LNCaP clone FGC (cell line): ENCODE measurements at regions not wholly inside any gene's neighbourhood (a gene's known extent, or its start where the extent isn't known, plus 50 kb on each side); places are given as distances from the start of the nearest gene placed in this dataset.

ENCODE experiments used
- DNase-seq: peaks from one replicate; pipeline ENCODE4 v3.0.0-alpha.2; 2011; ENCODE audit warnings: low read depth
- H3K4me3 ChIP-seq: 2 replicates; pipeline ENCODE4 v1.5.1; 2011; ENCODE audit warnings: mild to moderate bottlenecking, low read depth, low read length, control low read depth
- CTCF ChIP-seq: IDR thresholded peaks from 2 replicates; pipeline ENCODE4 v1.5.1; 2012; ENCODE audit warnings: mild to moderate bottlenecking; ENCODE audit not compliant: control insufficient read depth, insufficient read depth; ENCODE audit errors: extremely low read depth

GRCh38 chr12:89016970-89017778 is 335.1 kb downstream of the DUSP6 start:
- H3K4me3 ChIP-seq: peak overlapping the region; percentile 38
- TF ChIP-seq CTCF: peak; percentile 76
- peak; percentile 48 for DNase-seq

DNA sequence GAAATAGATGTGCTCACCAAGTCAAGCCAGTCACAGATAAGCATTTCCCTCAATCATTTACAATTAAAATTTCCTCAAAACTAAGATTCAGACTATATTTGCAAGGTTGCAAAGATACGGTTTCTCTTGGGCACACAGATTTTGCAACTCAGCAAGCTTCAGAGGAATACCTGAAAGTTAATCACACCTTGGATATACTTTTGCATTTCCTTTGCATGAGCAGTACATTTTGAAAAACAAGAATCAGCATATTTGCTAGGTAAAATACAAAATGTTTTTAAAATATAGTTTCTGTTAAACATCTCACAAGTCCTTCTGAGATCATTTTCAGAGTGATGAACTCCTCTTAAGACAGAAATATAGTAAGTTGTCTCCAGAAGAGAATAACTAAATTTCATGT is 336.9 kb downstream of the DUSP6 start:
- DNase-seq: no peak
- no peak overlapping the region for H3K4me3 ChIP-seq
- no peak for TF ChIP-seq CTCF

DNA sequence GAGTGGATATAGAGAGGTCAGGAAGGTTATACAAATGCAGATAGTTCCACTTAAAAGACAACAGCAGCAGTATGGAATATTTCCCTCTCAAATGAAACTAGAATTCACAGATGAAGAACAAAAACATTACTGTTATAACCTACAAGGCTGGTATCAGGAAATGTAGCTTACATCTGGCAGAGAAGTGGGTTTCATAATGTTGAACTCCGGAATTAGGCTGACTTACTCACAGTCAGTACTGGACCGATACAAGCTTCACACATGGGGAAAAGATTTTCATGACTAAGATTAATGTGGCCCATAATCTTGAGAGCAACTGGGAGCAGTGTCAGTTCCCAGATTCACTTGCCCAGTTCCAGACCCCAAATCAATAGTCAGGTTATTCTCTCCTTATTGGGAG is 353.9 kb downstream of the DUSP6 start:
- H3K4me3 ChIP-seq: no peak overlapping the region
- TF ChIP-seq CTCF: no peak
- no peak for DNase-seq

DNA sequence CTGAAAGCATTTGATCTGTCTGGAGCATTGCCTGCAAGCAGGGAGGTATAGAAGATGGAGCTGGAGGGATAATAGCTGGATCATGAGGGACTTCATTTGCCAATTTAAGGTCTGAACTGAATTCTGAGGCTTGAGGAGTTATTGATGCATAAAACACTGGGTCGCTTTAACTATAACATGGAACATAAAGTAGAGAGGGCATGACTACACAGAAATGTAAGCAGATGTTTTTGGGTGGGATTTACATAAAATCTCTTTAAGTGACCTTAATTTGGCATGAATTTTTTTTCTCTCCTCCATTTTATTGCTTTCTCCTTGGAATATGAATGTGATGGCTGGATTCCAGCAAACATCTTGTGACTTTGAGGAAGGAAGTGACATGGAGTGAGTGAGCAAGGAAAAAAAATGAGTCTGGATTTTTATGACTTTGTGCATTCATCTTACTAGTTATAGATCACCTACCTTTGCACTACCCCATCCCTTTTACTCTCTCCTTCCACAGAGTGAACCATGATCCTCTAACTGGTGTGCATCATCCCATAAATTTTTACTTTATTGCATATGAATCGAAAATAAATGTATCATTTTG is 356.0 kb downstream of the DUSP6 start:
- DNase-seq: no peak
- no peak for TF ChIP-seq CTCF
- no peak overlapping the region for H3K4me3 ChIP-seq

DNA sequence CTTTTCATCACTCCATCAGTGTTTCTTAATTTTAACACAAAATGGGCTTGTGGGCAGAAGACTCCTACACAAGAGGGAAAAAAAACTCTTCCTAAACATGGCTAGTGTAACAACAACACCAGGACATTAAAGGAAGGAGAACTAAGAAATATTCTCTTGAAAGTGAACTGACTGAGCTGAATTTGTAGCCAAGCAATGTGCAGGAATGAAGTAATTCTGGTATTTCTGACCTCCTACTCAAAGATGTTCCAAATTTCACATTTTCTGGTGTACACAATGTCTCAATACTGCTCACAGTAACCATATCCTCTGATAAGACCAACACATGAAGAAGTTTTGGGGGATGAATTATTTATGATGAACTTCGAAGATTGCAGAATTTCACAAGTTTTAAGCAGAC is 357.3 kb downstream of the DUSP6 start:
- no peak overlapping the region for H3K4me3 ChIP-seq
- DNase-seq: no peak
- no peak for TF ChIP-seq CTCF

- no peak for DNase-seq
- TF ChIP-seq CTCF: no peak
- no peak overlapping the region for H3K4me3 ChIP-seq
These were observed 357.8 kb downstream of the DUSP6 start for GRCh38 chr12:88994537-88994936.

DNA sequence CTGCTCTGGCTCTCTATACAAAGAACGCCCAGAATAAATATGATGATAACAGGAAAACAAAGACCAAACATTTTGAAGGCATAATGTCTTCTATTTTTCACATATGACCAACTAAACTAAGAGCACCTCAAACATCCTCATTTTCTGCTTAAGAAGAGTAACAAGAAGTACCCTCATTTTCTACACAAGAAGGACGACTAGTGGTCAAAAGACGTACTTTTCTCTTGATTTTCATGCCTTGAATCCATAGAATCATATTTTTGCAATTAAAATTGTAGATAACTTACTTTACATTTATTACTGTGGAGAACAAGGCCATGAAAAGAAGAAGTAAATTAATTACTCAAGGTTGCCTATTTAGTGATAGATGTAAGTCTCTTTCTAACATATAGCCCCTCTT is 358.6 kb downstream of the DUSP6 start:
- peak; percentile 36 for DNase-seq
- peak; percentile 55 for TF ChIP-seq CTCF
- no peak overlapping the region for H3K4me3 ChIP-seq
